Dendritic cell treated with granulocyte-macrophage colony-stimulating factor and Interleukin-4, amounts not matched to agents 40 ng/mL and 50 ng/mL, for 4 days (primary cell): ENCODE measurements at regions not wholly inside any gene's neighbourhood (a gene's known extent, or its start where the extent isn't known, plus 50 kb on each side); places are given as distances from the start of the nearest gene placed in this dataset.

ENCODE experiments used
- H3K27ac Mint-ChIP-seq: one replicate; pipeline ENCODE4 v1.8.0; 2022; ENCODE audit warnings: mild to moderate bottlenecking, mixed read lengths
- H3K27me3 Mint-ChIP-seq: one replicate; pipeline ENCODE4 v1.8.0; 2022; ENCODE audit warnings: mild to moderate bottlenecking, mixed read lengths
- H3K36me3 Mint-ChIP-seq: one replicate; pipeline ENCODE4 v1.8.0; 2022; ENCODE audit warnings: low read depth, mixed read lengths
- H3K4me1 Mint-ChIP-seq: one replicate; pipeline ENCODE4 v1.8.0; 2022; ENCODE audit warnings: low read depth, mixed read lengths
- H3K4me3 Mint-ChIP-seq: one replicate; pipeline ENCODE4 v1.8.0; 2022; ENCODE audit warnings: mild to moderate bottlenecking, moderate library complexity, mixed read lengths
- H3K9me3 Mint-ChIP-seq: one replicate; pipeline ENCODE4 v1.8.0; 2022; ENCODE audit warnings: mixed read lengths
- intact Hi-C: fragments of 100-400 bp; cut with micrococcal nuclease; formaldehyde crosslinking; loops from one replicate; pipeline ENCODE4 v1.15.0; 2022

GRCh38 chr5:143739746-143740145 lies 72.2 kb upstream of the HMHB1 start:
- no peak overlapping the region for H3K27ac Mint-ChIP-seq
- H3K4me1 Mint-ChIP-seq: peaks cover 17% of the 10 kb centered on the region
- H3K4me3 Mint-ChIP-seq: no peak overlapping the region
- no peaks in the 10 kb centered on the region for H3K27me3 Mint-ChIP-seq
- H3K9me3 Mint-ChIP-seq: no peaks in the 10 kb centered on the region
- no peaks in the 10 kb centered on the region for H3K36me3 Mint-ChIP-seq
- intact Hi-C loops: no loop called here

- intact Hi-C loops: no loop called here
- H3K4me3 Mint-ChIP-seq: no peak overlapping the region
- H3K27ac Mint-ChIP-seq: no peak overlapping the region
- H3K9me3 Mint-ChIP-seq: no peaks in the 10 kb centered on the region
- no peaks in the 10 kb centered on the region for H3K36me3 Mint-ChIP-seq
- peaks cover 24% of the 10 kb centered on the region for H3K4me1 Mint-ChIP-seq
- no peaks in the 10 kb centered on the region for H3K27me3 Mint-ChIP-seq
Observed at GRCh38 chr5:143738417-143739401, 73.3 kb upstream of the HMHB1 start.

GRCh38 chr5:143737062-143737461 lies 74.9 kb upstream of the HMHB1 start:
- Mint-ChIP-seq H3K36me3 (no peaks in the 10 kb centered on the region), H3K9me3 (no peaks in the 10 kb centered on the region), H3K27ac (no peak overlapping the region), H3K4me3 (no peak overlapping the region), H3K4me1 (peaks cover 22% of the 10 kb centered on the region), H3K27me3 (no peaks in the 10 kb centered on the region)
- intact Hi-C loops: no loop called here

GRCh38 chr5:143734456-143734780 lies 77.5 kb upstream of the HMHB1 start:
- intact Hi-C loops: no loop called here
- peaks cover 7% of the 10 kb centered on the region for H3K4me1 Mint-ChIP-seq
- no peaks in the 10 kb centered on the region for H3K9me3 Mint-ChIP-seq
- no peaks in the 10 kb centered on the region for H3K27me3 Mint-ChIP-seq
- no peak overlapping the region for H3K4me3 Mint-ChIP-seq
- no peak overlapping the region for H3K27ac Mint-ChIP-seq
- no peaks in the 10 kb centered on the region for H3K36me3 Mint-ChIP-seq

GRCh38 chr5:143733665-143734455 lies 78.1 kb upstream of the HMHB1 start:
- H3K4me3 Mint-ChIP-seq: no peak overlapping the region
- intact Hi-C loops: no loop called here
- H3K27me3 Mint-ChIP-seq: no peaks in the 10 kb centered on the region
- H3K9me3 Mint-ChIP-seq: no peaks in the 10 kb centered on the region
- no peaks in the 10 kb centered on the region for H3K36me3 Mint-ChIP-seq
- H3K4me1 Mint-ChIP-seq: peaks cover 7% of the 10 kb centered on the region
- no peak overlapping the region for H3K27ac Mint-ChIP-seq

GRCh38 chr5:143732402-143732801 lies 79.6 kb upstream of the HMHB1 start:
- intact Hi-C loops: no loop called here
- Mint-ChIP-seq H3K4me3 (no peak overlapping the region), H3K36me3 (no peaks in the 10 kb centered on the region), H3K27me3 (no peaks in the 10 kb centered on the region), H3K9me3 (no peaks in the 10 kb centered on the region), H3K27ac (no peak overlapping the region), H3K4me1 (peaks cover 7% of the 10 kb centered on the region)

- H3K27me3 Mint-ChIP-seq: no peaks in the 10 kb centered on the region
- intact Hi-C loops: no loop called here
- H3K27ac Mint-ChIP-seq: no peak overlapping the region
- no peak overlapping the region for H3K4me3 Mint-ChIP-seq
- H3K9me3 Mint-ChIP-seq: peaks cover 8% of the 10 kb centered on the region
- H3K36me3 Mint-ChIP-seq: no peaks in the 10 kb centered on the region
- H3K4me1 Mint-ChIP-seq: peaks cover 7% of the 10 kb centered on the region
Observed at GRCh38 chr5:143730112-143730801, 81.7 kb upstream of the HMHB1 start.

- no peak overlapping the region for H3K27ac Mint-ChIP-seq
- peaks cover 16% of the 10 kb centered on the region for H3K9me3 Mint-ChIP-seq
- no peaks in the 10 kb centered on the region for H3K27me3 Mint-ChIP-seq
- intact Hi-C loops: no loop called here
- H3K4me1 Mint-ChIP-seq: peaks cover 7% of the 10 kb centered on the region
- H3K4me3 Mint-ChIP-seq: no peak overlapping the region
- H3K36me3 Mint-ChIP-seq: no peaks in the 10 kb centered on the region
Observed at GRCh38 chr5:143729334-143729946, 82.5 kb upstream of the HMHB1 start.

- H3K27me3 Mint-ChIP-seq: no peaks in the 10 kb centered on the region
- H3K9me3 Mint-ChIP-seq: peaks cover 24% of the 10 kb centered on the region
- H3K27ac Mint-ChIP-seq: no peak overlapping the region
- H3K4me1 Mint-ChIP-seq: no peaks in the 10 kb centered on the region
- no peaks in the 10 kb centered on the region for H3K36me3 Mint-ChIP-seq
- no peak overlapping the region for H3K4me3 Mint-ChIP-seq
- intact Hi-C loops: no loop called here
Observed at GRCh38 chr5:143723159-143723558, 88.8 kb upstream of the HMHB1 start.

GRCh38 chr5:143721925-143722324 lies 90.0 kb upstream of the HMHB1 start:
- Mint-ChIP-seq H3K27me3 (no peaks in the 10 kb centered on the region), H3K36me3 (no peaks in the 10 kb centered on the region), H3K9me3 (peaks cover 24% of the 10 kb centered on the region), H3K4me3 (no peak overlapping the region), H3K4me1 (no peaks in the 10 kb centered on the region), H3K27ac (no peak overlapping the region)
- intact Hi-C loops: no loop called here

- Mint-ChIP-seq H3K36me3 (no peaks in the 10 kb centered on the region), H3K4me3 (no peak overlapping the region), H3K4me1 (no peaks in the 10 kb centered on the region), H3K27ac (no peak overlapping the region), H3K9me3 (peaks cover 20% of the 10 kb centered on the region), H3K27me3 (no peaks in the 10 kb centered on the region)
- intact Hi-C loops: no loop called here
Observed at GRCh38 chr5:143720689-143721088, 91.3 kb upstream of the HMHB1 start.

- Mint-ChIP-seq H3K4me3 (no peak overlapping the region), H3K27ac (no peak overlapping the region), H3K27me3 (no peaks in the 10 kb centered on the region), H3K4me1 (peaks cover 11% of the 10 kb centered on the region), H3K36me3 (no peaks in the 10 kb centered on the region), H3K9me3 (no peaks in the 10 kb centered on the region)
- intact Hi-C loops: no loop called here
Observed at GRCh38 chr5:143717400-143717799, 94.6 kb upstream of the HMHB1 start.

- H3K9me3 Mint-ChIP-seq: no peaks in the 10 kb centered on the region
- no peaks in the 10 kb centered on the region for H3K36me3 Mint-ChIP-seq
- no peaks in the 10 kb centered on the region for H3K27me3 Mint-ChIP-seq
Observed at GRCh38 chr5:143716881-143717280, 95.1 kb upstream of the HMHB1 start.

More at GRCh38 chr5:143716881-143717280, 95.1 kb upstream of the HMHB1 start:
- intact Hi-C loops: no loop called here
- H3K4me3 Mint-ChIP-seq: no peak overlapping the region
- no peak overlapping the region for H3K27ac Mint-ChIP-seq
- peaks cover 11% of the 10 kb centered on the region for H3K4me1 Mint-ChIP-seq
